WI38 (cell line): ENCODE measurements at regions not wholly inside any gene's neighbourhood (a gene's known extent, or its start where the extent isn't known, plus 50 kb on each side); places are given as distances from the start of the nearest gene placed in this dataset.

Experiments used
- H3K4me3 ChIP-seq: 2 replicates; pipeline ENCODE4 v1.5.1; 2011; ENCODE audit warnings: low read depth, mild to moderate bottlenecking, control low read depth, low read length
- TF ChIP-seq, protein P1 (sequence below): IDR thresholded peaks from 2 replicates; pipeline ENCODE4 v1.5.1; 2012; ENCODE audit warnings: low read depth, mild to moderate bottlenecking, control low read depth, low read length

DNA sequence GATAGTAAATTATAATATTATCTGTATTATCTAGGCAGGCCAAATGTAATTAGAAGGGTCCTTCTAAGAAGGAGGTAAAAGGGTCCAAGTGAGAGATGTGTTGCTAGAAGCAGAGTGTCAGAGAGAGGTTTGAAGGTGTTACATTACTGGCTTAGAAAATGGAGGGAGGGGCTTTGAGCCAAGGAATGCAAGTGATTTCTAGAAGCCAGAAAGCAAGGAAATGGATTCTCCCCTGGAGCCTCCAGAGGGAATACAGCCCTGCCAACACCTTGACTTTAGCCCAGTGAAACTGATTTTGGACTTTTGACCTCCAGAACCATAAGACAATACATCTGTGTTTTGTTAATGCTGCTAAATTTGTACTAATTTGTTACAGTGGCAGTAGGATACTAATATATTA is 97.9 kb upstream of the IL6 start:
- TF ChIP-seq, protein P1, sequence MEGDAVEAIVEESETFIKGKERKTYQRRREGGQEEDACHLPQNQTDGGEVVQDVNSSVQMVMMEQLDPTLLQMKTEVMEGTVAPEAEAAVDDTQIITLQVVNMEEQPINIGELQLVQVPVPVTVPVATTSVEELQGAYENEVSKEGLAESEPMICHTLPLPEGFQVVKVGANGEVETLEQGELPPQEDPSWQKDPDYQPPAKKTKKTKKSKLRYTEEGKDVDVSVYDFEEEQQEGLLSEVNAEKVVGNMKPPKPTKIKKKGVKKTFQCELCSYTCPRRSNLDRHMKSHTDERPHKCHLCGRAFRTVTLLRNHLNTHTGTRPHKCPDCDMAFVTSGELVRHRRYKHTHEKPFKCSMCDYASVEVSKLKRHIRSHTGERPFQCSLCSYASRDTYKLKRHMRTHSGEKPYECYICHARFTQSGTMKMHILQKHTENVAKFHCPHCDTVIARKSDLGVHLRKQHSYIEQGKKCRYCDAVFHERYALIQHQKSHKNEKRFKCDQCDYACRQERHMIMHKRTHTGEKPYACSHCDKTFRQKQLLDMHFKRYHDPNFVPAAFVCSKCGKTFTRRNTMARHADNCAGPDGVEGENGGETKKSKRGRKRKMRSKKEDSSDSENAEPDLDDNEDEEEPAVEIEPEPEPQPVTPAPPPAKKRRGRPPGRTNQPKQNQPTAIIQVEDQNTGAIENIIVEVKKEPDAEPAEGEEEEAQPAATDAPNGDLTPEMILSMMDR = no peak
- no peak overlapping the region for H3K4me3 ChIP-seq

DNA sequence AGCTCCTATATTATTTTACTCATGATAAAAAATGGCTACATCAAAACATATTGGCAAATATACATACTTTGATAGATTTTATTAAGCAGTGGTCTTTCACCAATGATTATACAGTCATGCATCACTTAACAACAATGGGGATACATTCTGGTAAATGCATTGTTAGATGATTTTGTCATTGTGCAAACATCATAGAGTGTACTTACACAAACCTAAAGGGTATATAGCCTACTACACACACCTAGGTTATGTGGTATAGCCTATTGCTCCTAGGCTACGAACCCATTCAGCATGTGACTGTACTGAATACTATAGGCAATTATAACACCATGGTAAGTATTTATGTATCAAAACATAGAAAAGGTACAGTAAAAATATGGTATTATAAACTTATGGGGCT is 98.9 kb upstream of the IL6 start:
- no peak overlapping the region for H3K4me3 ChIP-seq
- TF ChIP-seq, protein P1 = no peak

DNA sequence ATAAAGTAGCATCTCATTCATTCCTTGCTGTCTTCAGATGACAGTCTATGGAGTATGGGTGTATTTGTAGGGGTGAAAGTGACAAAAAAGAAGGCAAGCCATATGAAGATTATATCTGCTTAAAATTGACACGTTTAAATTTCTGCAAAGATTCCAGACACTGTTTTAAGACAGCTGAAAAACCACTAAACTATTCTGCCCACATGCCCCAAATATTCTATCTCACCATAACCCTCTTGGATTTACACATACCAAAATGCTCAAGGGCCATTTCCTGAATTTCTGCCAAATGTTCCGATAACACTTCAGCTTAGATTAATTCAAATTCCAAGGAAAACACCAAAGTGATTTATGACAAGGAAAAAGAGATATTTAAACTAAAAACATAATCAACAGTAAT is 99.9 kb upstream of the IL6 start:
- TF ChIP-seq, protein P1 = no peak

DNA sequence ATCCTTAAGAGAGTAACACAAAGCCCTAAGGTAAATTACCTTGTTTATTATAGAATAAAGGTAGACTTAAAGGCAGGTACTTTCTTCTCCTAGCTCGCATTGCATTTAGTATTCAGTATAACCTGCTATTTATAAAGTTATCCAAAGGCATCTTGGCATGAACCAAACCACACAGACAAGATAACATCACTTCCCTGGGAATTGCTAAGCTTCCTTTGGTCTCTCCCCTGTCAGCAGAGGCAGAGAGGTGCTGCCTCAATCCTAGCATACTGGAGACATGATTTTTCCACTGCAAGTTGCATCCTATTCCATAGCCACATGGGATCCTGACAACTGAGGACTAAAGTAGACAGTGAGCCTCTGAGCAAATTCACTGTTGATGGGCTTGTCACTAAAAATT is 101.7 kb upstream of the IL6 start:
- TF ChIP-seq, protein P1 = no peak
- H3K4me3 ChIP-seq = no peak overlapping the region

More for the DNA sequence above, 99.9 kb upstream of the IL6 start:
- no peak overlapping the region for H3K4me3 ChIP-seq

DNA sequence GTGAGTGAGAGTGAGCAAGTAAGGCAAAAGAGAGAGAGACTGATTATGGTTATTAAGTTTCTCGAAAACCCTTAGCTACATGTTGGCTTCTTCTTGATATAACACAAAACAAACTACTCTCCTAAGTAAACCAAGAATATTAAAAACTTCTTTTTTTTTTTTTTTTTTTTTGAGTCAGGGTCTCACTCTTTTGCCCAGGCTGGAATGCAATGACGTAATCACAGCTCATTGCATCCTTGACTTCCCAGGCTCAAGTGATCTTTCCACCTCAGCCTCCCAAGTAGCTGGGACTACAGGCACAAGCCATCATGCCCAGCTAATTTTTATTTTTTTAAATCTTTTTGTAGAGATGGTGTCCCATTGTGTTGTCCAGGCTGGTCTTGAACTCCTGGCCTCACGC is 102.2 kb upstream of the IL6 start:
- TF ChIP-seq, protein P1 = no peak

DNA sequence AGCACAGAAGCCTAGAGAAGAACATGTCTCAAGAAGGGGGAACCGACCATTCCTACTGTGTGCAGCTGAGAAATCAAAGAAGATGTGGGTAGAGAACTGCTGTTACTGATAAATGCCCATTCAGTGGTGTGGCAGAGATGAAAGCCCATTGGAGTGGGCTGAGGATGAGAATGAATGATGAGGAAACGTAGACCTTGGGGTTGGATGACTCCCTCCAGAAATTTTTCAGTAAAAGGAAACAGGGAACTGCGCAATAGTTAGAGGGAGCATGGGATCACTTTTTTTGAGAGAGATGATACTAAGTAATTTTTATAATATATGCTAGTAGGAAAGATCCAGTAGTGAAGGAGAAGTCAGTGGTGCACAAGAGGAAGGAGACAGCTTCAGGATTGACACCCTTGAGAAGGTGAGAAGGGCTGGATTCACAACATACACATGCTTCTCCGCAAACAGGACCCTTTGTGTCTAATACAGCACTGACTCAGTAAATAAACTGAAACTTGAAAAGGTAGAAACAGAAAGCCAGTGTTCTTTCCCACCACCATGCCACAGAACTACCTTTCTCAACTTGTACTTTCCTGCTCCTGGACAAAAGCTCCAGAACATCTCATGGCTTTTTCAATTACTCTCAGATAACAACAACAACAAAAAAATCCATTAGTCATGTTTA is 104.7 kb upstream of the IL6 start:
- TF ChIP-seq, protein P1 = no peak
- no peak overlapping the region for H3K4me3 ChIP-seq

More for the DNA sequence above, 102.2 kb upstream of the IL6 start:
- no peak overlapping the region for H3K4me3 ChIP-seq

DNA sequence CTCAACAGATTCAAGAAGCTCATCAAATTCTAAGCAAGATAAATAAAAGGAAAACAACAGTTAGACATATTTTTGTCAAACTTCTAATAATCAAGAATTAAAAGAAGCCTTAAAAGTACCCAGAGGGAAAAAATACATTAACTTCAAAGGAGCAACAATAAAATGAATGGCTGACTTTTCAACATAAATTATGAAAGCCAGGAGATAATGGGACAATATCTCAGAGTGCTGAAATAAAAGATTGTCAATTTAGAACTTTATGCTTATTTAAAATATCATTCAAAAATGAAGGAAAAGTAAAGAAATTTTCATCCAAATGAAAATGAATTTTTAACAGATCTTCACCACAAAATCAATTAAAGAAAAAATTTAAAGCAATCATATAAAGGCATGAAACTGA is 108.5 kb upstream of the IL6 start:
- H3K4me3 ChIP-seq = no peak overlapping the region
- TF ChIP-seq, protein P1 = no peak
